ENCODE measurements at regions not wholly inside any gene's neighbourhood (a gene's known extent, or its start where the extent isn't known, plus 50 kb on each side); places are given as distances from the start of the nearest gene placed in this dataset.

GRCh38 chr18:46322411-46322891, 218.3 kb downstream of the HAUS1 start:
- TF ChIP-seq CTCF (IDR thresholded peaks at IDR 0.05; ENCODE audit: low read depth, low read length, missing input control) (no peak), RAD21 (IDR thresholded peaks at IDR 0.05) (no peak)

Measured in liver (tissue), 3 donors.